OCI-LY3 (cell line): ENCODE measurements at regions not wholly inside any gene's neighbourhood (a gene's known extent, or its start where the extent isn't known, plus 50 kb on each side); places are given as distances from the start of the nearest gene placed in this dataset.
"Not testable (repeated sequence)": the region's sequence is repeated elsewhere in the genome, so short reads cannot be mapped to it uniquely, and the experiment has no call there.

Experiments used
- H2AFZ ChIP-seq: fragments of 200-600, 300-600 bp; shearing (Covaris generic); 2 replicates; pipeline ENCODE4 v1.6.0; 2014; ENCODE audit warnings: antibody characterized with exemption, low read depth, low read length
- H3K27ac ChIP-seq: fragments of 200-600, 300-600 bp; sonication (generic); 2 replicates; pipeline ENCODE4 v1.5.1; 2014; ENCODE audit warnings: mild to moderate bottlenecking, low read length, moderate library complexity, mixed read lengths
- H3K27me3 ChIP-seq: fragments of 200-600, 300-600 bp; sonication (generic); 2 replicates; pipeline ENCODE4 v1.6.1; 2014; ENCODE audit warnings: low read depth, low read length, mixed read lengths
- H3K36me3 ChIP-seq: fragments of 200-600, 300-600 bp; sonication (generic); replicated peaks from 2 replicates; pipeline ENCODE3; 2014; ENCODE audit warnings: low read depth, low read length, mixed read lengths
- H3K4me1 ChIP-seq: fragments of 300-600, 200-600 bp; sonication (generic); 2 replicates; pipeline ENCODE4 v1.6.1; 2014; ENCODE audit warnings: low read length, mixed read lengths
- H3K4me2 ChIP-seq: fragments of 200-600, 300-600 bp; sonication (generic); 2 replicates; pipeline ENCODE4 v1.6.1; 2014; ENCODE audit warnings: low read length, mixed read lengths
- H3K4me3 ChIP-seq: fragments of 300-600, 200-600 bp; sonication (generic); 2 replicates; pipeline ENCODE4 v1.5.1; 2014; ENCODE audit warnings: antibody characterized with exemption, mild to moderate bottlenecking, low read length, moderate library complexity
- H3K79me2 ChIP-seq: fragments of 300-600, 200-600 bp; shearing (Covaris generic); 2 replicates; pipeline ENCODE4 v1.6.1; 2014; ENCODE audit warnings: mild to moderate bottlenecking, low read length, mixed read lengths
- H3K9ac ChIP-seq: fragments of 300-600, 200-600 bp; shearing (Covaris generic); 2 replicates; pipeline ENCODE4 v1.6.0; 2014; ENCODE audit warnings: mild to moderate bottlenecking, low read length, moderate library complexity
- H3K9me3 ChIP-seq: fragments of 200-600, 300-600 bp; shearing (Covaris generic); 2 replicates; pipeline ENCODE4 v1.6.1; 2014; ENCODE audit warnings: low read length, mixed read lengths; ENCODE audit not compliant: insufficient read depth
- H4K20me1 ChIP-seq: fragments of 200-600, 300-600 bp; sonication (generic); 2 replicates; pipeline ENCODE4 v1.6.1; 2016; ENCODE audit warnings: low read length, mixed read lengths; ENCODE audit not compliant: insufficient read depth
- CTCF ChIP-seq: fragments of 200-600, 300-600 bp; sonication (generic); IDR thresholded peaks from 2 replicates; pipeline ENCODE4 v1.5.1; 2014; ENCODE audit warnings: antibody characterized with exemption, low read length, low read depth
- EZH2phosphoT487 ChIP-seq: fragments of 200-600 bp; shearing (Covaris generic); IDR thresholded peaks from 2 replicates; pipeline ENCODE4 v1.6.1; 2018; ENCODE audit warnings: antibody characterized with exemption, mixed run types, low read depth

- Histone ChIP-seq H3K9ac (no peak overlapping the region), H3K4me1 (peaks cover 11% of the 10 kb centered on the region), H4K20me1 (no peaks in the 10 kb centered on the region), H3K4me2 (no peak overlapping the region; the same call in 1 of the 2 replicates), H3K9me3 (no peaks in the 10 kb centered on the region), H3K36me3 (no peaks in the 10 kb centered on the region), H3K27me3 (no peaks in the 10 kb centered on the region), H3K79me2 (no peaks in the 10 kb centered on the region), H3K27ac (no peak overlapping the region), H3K4me3 (no peak overlapping the region), H2AFZ (no peak overlapping the region)
- TF ChIP-seq EZH2phosphoT487, result no peak
- TF ChIP-seq CTCF, result no peak
Observed at GRCh38 chr3:110021659-110022058, 684.3 kb upstream of the DPPA4 start.

- not testable (repeated sequence) for H3K27me3 ChIP-seq, H4K20me1 ChIP-seq, H3K9ac ChIP-seq, H3K4me2 ChIP-seq, H3K36me3 ChIP-seq, H3K9me3 ChIP-seq, H3K79me2 ChIP-seq, H3K4me3 ChIP-seq, H3K27ac ChIP-seq, H2AFZ ChIP-seq
- H3K4me1 ChIP-seq, result peaks cover 11% of the 10 kb centered on the region
Observed at GRCh38 chr3:110023022-110023421, 685.7 kb upstream of the DPPA4 start.

GRCh38 chr3:110026421-110026820 is 689.1 kb upstream of the DPPA4 start:
- TF ChIP-seq CTCF, result no peak
- TF ChIP-seq EZH2phosphoT487, result no peak
- no peaks in the 10 kb centered on the region for H3K36me3 ChIP-seq
- no peaks in the 10 kb centered on the region for H3K9me3 ChIP-seq
- peaks cover 6% of the 10 kb centered on the region for H3K4me1 ChIP-seq
- H3K9ac ChIP-seq, result no peak overlapping the region
- no peaks in the 10 kb centered on the region for H3K79me2 ChIP-seq
- no peak overlapping the region for H3K4me3 ChIP-seq
- no peaks in the 10 kb centered on the region for H4K20me1 ChIP-seq
- H3K27me3 ChIP-seq, result no peaks in the 10 kb centered on the region
- H3K4me2 ChIP-seq, result no peak overlapping the region
- H2AFZ ChIP-seq, result no peak overlapping the region
- H3K27ac ChIP-seq, result no peak overlapping the region

GRCh38 chr3:110027446-110028080 is 690.2 kb upstream of the DPPA4 start:
- no peak overlapping the region for H3K4me2 ChIP-seq
- no peaks in the 10 kb centered on the region for H4K20me1 ChIP-seq
- H3K4me3 ChIP-seq, result no peak overlapping the region
- H3K36me3 ChIP-seq, result no peaks in the 10 kb centered on the region
- H3K27me3 ChIP-seq, result no peaks in the 10 kb centered on the region
- TF ChIP-seq EZH2phosphoT487, result no peak
- TF ChIP-seq CTCF, result no peak
- H3K9me3 ChIP-seq, result no peaks in the 10 kb centered on the region
- H3K4me1 ChIP-seq, result no peaks in the 10 kb centered on the region
- no peak overlapping the region for H3K9ac ChIP-seq
- H3K79me2 ChIP-seq, result no peaks in the 10 kb centered on the region
- H3K27ac ChIP-seq, result no peak overlapping the region
- no peak overlapping the region for H2AFZ ChIP-seq

- Histone ChIP-seq H3K27me3 (no peaks in the 10 kb centered on the region), H2AFZ (no peak overlapping the region), H3K4me3 (no peak overlapping the region), H3K27ac (no peak overlapping the region), H3K9ac (no peak overlapping the region), H3K9me3 (no peaks in the 10 kb centered on the region), H3K36me3 (no peaks in the 10 kb centered on the region), H3K4me1 (no peaks in the 10 kb centered on the region), H3K79me2 (no peaks in the 10 kb centered on the region), H3K4me2 (no peak overlapping the region), H4K20me1 (no peaks in the 10 kb centered on the region)
- no peak for TF ChIP-seq EZH2phosphoT487
- TF ChIP-seq CTCF, result no peak
Observed at GRCh38 chr3:110031975-110032374, 694.6 kb upstream of the DPPA4 start.
